Activated naive CD8-positive, alpha-beta T cell (primary cell): ENCODE measurements at regions not wholly inside any gene's neighbourhood (a gene's known extent, or its start where the extent isn't known, plus 50 kb on each side); places are given as distances from the start of the nearest gene placed in this dataset.

Experiments
- H3K27ac Mint-ChIP-seq: one replicate; pipeline ENCODE4 v1.8.0; 2021; ENCODE audit warnings: mixed read lengths
- H3K27me3 Mint-ChIP-seq: one replicate; pipeline ENCODE4 v1.8.0; 2021; ENCODE audit warnings: mixed read lengths
- H3K36me3 Mint-ChIP-seq: one replicate; pipeline ENCODE4 v1.8.0; 2021; ENCODE audit warnings: mixed read lengths
- H3K4me1 Mint-ChIP-seq: one replicate; pipeline ENCODE4 v1.8.0; 2021; ENCODE audit warnings: low read depth, mixed read lengths
- H3K4me3 Mint-ChIP-seq: one replicate; pipeline ENCODE4 v1.8.0; 2021; ENCODE audit warnings: mild to moderate bottlenecking, mixed read lengths
- H3K9me3 Mint-ChIP-seq: one replicate; pipeline ENCODE4 v1.8.0; 2021; ENCODE audit warnings: low read depth, mixed read lengths

- no peaks in the 10 kb centered on the region for H3K27me3 Mint-ChIP-seq
- H3K4me3 Mint-ChIP-seq = no peak overlapping the region
- H3K36me3 Mint-ChIP-seq = peaks cover 29% of the 10 kb centered on the region
- peaks cover 7% of the 10 kb centered on the region for H3K9me3 Mint-ChIP-seq
- no peak overlapping the region for H3K27ac Mint-ChIP-seq
- H3K4me1 Mint-ChIP-seq = no peaks in the 10 kb centered on the region
Measured at GRCh38 chr5:93831449-93831848, 90.0 kb upstream of the POU5F2 start.

GRCh38 chr5:93830893-93831292 lies 89.5 kb upstream of the POU5F2 start:
- peaks cover 7% of the 10 kb centered on the region for H3K9me3 Mint-ChIP-seq
- H3K27me3 Mint-ChIP-seq = no peaks in the 10 kb centered on the region
- H3K4me1 Mint-ChIP-seq = no peaks in the 10 kb centered on the region
- peaks cover 31% of the 10 kb centered on the region for H3K36me3 Mint-ChIP-seq
- no peak overlapping the region for H3K4me3 Mint-ChIP-seq
- H3K27ac Mint-ChIP-seq = no peak overlapping the region

GRCh38 chr5:93829346-93829745 lies 87.9 kb upstream of the POU5F2 start:
- H3K27me3 Mint-ChIP-seq = no peaks in the 10 kb centered on the region
- peaks cover 15% of the 10 kb centered on the region for H3K9me3 Mint-ChIP-seq
- no peaks in the 10 kb centered on the region for H3K4me1 Mint-ChIP-seq
- no peak overlapping the region for H3K4me3 Mint-ChIP-seq
- no peak overlapping the region for H3K27ac Mint-ChIP-seq
- peaks cover 39% of the 10 kb centered on the region for H3K36me3 Mint-ChIP-seq

GRCh38 chr5:93821891-93822415 lies 80.6 kb upstream of the POU5F2 start:
- no peaks in the 10 kb centered on the region for H3K4me1 Mint-ChIP-seq
- H3K4me3 Mint-ChIP-seq = no peak overlapping the region
- H3K27me3 Mint-ChIP-seq = no peaks in the 10 kb centered on the region
- H3K9me3 Mint-ChIP-seq = peaks cover 8% of the 10 kb centered on the region
- peaks cover 31% of the 10 kb centered on the region for H3K36me3 Mint-ChIP-seq
- no peak overlapping the region for H3K27ac Mint-ChIP-seq

DNA sequence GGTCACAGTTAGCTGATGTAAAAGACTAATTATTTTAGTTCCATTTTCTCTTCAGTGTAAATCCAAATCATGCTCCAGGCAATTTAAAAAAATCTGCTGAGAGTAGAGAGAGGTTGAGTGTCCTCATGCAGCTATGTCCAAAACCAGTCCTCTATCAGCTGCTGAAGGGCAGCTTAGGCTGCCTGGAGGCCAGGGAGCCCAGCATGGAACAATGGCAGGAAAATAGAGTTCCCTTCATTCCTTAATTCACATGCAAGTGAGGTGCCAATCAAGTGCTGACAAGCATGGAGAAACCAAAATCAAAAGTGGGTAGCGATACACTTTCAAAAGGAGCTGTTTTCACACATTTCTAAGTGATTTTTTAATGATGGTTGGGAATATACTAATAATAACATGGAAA lies 78.3 kb upstream of the POU5F2 start:
- H3K27me3 Mint-ChIP-seq = no peaks in the 10 kb centered on the region
- H3K36me3 Mint-ChIP-seq = peaks cover 21% of the 10 kb centered on the region
- H3K4me3 Mint-ChIP-seq = no peak overlapping the region
- H3K4me1 Mint-ChIP-seq = no peaks in the 10 kb centered on the region
- H3K9me3 Mint-ChIP-seq = no peaks in the 10 kb centered on the region
- no peak overlapping the region for H3K27ac Mint-ChIP-seq

DNA sequence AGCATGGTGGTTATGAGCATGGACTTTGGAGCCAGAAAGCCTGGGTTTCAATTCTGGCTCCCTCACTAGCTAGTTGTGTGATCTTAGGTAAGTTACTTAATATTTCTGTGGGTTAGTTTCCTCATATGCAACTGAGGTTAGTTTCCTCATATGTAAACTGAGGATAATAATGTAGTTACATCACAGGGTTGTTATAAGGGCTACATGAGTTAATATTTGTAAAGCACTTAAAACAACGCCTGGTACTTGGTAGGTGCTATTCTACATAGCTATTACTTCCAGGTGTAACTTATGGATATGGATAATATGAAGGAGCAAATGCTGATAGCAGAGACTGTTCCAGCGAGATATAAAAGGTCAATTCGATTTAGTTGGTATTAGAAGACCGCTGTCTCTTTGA lies 69.4 kb upstream of the POU5F2 start:
- peaks cover 7% of the 10 kb centered on the region for H3K36me3 Mint-ChIP-seq
- no peaks in the 10 kb centered on the region for H3K9me3 Mint-ChIP-seq
- H3K27ac Mint-ChIP-seq = no peak overlapping the region
- H3K4me3 Mint-ChIP-seq = no peak overlapping the region
- H3K27me3 Mint-ChIP-seq = no peaks in the 10 kb centered on the region
- H3K4me1 Mint-ChIP-seq = no peaks in the 10 kb centered on the region

- Mint-ChIP-seq H3K4me3 (no peak overlapping the region), H3K9me3 (no peaks in the 10 kb centered on the region), H3K4me1 (no peaks in the 10 kb centered on the region), H3K36me3 (peaks cover 7% of the 10 kb centered on the region), H3K27ac (no peak overlapping the region), H3K27me3 (no peaks in the 10 kb centered on the region)
Measured at GRCh38 chr5:93809430-93809829, 68.0 kb upstream of the POU5F2 start.

GRCh38 chr5:93807846-93808245 lies 66.4 kb upstream of the POU5F2 start:
- Mint-ChIP-seq H3K9me3 (no peaks in the 10 kb centered on the region), H3K4me3 (no peak overlapping the region), H3K4me1 (no peaks in the 10 kb centered on the region), H3K27ac (no peak overlapping the region), H3K27me3 (no peaks in the 10 kb centered on the region), H3K36me3 (no peaks in the 10 kb centered on the region)

DNA sequence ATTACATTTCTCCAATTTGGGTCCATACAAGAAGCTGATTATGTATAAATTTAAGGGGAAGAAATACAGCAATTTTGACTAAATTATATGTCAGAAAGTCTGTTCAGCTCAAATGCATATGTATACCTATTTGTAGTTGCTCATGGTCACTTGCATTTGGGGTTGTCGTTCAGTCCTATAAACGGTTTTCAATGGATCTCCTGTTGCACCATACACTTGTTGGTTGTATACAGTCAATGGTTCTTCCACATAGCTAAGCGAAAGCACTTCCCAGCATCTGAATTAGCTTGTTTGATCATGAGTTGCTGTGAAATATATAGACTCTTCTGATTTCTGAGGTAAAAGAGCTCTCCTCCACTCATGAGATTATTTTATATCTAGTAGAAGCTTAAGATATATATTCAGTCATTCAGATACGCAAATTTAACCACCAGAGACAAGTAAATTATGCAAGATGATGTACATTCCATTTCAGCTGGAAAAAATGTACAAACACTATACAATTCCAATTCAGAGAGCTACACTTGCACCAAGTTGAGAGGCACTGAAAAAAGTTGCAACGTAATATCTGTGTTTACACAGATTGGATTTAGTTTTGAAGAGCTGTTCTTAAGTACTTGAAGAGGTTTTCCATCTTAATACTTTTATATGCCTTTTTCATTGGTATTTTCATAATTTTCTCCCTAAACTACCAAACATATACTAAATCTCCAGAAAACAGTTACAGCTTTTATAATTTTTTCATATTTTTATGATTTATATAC lies 64.4 kb upstream of the POU5F2 start:
- Mint-ChIP-seq H3K27me3 (no peaks in the 10 kb centered on the region), H3K36me3 (no peaks in the 10 kb centered on the region), H3K9me3 (no peaks in the 10 kb centered on the region), H3K27ac (no peak overlapping the region), H3K4me3 (no peak overlapping the region), H3K4me1 (no peaks in the 10 kb centered on the region)

DNA sequence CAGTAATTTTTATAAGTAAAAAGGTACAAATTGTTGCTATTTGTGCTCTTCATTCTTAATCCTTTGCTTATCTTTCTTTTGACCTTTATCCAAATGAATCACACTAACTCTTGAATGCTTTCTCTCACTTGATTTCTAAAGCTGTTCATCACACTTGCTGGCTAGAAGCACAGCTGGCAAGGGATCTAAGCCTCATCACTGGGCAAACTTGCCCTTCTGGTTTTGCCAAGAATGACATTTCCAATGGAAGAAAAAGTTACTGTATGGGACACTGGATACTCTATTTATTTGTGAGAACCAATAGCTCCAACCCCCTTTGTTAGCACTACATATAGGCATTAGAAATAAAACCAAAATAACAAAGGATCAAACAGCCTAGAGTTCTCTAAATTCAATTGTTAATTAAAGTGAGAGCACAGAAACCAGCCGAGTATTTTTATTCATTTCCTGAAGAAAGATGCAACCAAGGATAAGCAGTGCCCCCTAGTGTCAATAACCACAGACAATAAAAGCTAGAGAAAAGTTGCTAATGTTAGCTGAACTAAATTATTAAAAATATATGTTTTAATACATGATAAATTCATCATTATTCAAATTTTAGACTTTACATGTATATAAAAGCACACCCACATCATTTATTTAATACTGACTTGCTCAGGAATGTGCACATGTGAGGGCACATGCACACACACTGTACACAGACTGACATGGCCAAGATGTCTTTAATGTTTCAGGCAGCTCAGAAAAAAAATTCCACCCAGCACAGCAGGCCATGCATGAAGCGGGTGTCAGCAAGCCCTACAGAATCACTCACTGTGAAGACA lies 59.8 kb upstream of the POU5F2 start:
- H3K9me3 Mint-ChIP-seq = no peaks in the 10 kb centered on the region
- H3K4me3 Mint-ChIP-seq = no peak overlapping the region
- H3K4me1 Mint-ChIP-seq = no peaks in the 10 kb centered on the region
- H3K36me3 Mint-ChIP-seq = peaks cover 4% of the 10 kb centered on the region
- no peaks in the 10 kb centered on the region for H3K27me3 Mint-ChIP-seq
- H3K27ac Mint-ChIP-seq = no peak overlapping the region

DNA sequence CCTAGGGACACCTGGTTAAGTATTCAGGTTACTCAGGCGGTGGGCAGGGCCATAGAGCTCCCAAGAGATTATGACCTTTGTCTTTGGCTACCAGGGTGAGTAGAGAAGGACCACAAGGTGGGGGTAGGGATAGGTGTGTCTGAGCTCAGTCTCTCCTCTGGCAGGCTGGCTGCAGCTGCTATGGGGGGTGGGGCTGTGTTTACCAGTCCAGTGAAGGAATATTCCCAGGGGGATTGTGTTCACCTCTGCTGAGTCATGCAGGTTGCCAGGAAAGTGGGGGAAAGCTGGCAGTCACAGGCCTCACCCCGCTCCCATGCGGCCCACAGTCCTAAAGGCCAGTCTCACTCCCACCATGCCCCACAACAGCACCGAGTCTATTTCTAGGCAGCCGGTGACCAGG lies 53.6 kb upstream of the POU5F2 start:
- Mint-ChIP-seq H3K27ac (no peak overlapping the region), H3K36me3 (peaks cover 25% of the 10 kb centered on the region), H3K4me3 (no peak overlapping the region), H3K9me3 (no peaks in the 10 kb centered on the region), H3K27me3 (no peaks in the 10 kb centered on the region), H3K4me1 (no peaks in the 10 kb centered on the region)

DNA sequence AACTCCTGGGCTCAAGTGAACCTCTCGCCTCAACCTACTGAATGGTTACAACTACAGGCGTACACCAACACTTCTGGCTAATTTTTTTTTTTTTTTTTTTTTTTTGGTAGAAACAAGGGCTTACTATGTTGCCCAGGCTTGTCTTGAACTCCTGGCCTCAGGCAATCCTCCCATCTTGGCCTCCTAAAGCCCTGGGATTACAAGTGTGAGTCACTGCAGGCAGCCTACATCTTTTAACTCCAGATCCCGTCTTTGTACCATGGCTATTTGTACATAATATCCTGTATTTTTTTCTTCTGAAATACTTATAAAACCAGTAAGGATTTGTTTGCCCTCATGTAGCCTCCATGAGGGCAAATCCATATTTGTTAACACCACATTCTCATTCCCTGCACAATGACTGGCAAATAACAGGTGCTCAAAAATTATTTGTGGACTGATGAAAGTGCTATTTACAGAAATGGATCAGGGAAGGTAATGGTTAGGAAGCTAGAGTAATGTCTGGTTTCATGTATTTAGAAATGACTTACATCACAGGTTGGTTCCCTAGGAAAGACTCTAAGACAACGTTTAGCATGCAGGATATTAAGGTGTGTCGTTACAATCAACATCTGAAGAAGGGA lies 51.9 kb upstream of the POU5F2 start:
- Mint-ChIP-seq H3K36me3 (peaks cover 21% of the 10 kb centered on the region), H3K27ac (no peak overlapping the region), H3K9me3 (no peaks in the 10 kb centered on the region), H3K27me3 (no peaks in the 10 kb centered on the region), H3K4me3 (no peak overlapping the region), H3K4me1 (no peaks in the 10 kb centered on the region)

GRCh38 chr5:93791518-93791972 lies 50.1 kb upstream of the POU5F2 start:
- Mint-ChIP-seq H3K36me3 (peaks cover 25% of the 10 kb centered on the region), H3K27ac (no peak overlapping the region), H3K27me3 (no peaks in the 10 kb centered on the region), H3K4me3 (no peak overlapping the region), H3K4me1 (no peaks in the 10 kb centered on the region), H3K9me3 (no peaks in the 10 kb centered on the region)
